HG02642 (cell line): ENCODE measurements at regions not wholly inside any gene's neighbourhood (a gene's known extent, or its start where the extent isn't known, plus 50 kb on each side); places are given as distances from the start of the nearest gene placed in this dataset.
"Not testable (repeated sequence)": the region's sequence is repeated elsewhere in the genome, so short reads cannot be mapped to it uniquely, and the experiment has no call there.

ENCODE experiments used
- ATAC-seq: cut with Tn5 transposase; IDR thresholded peaks from one replicate; pipeline ENCODE4 v1.9.1; 2021; ENCODE audit warnings: mild to moderate bottlenecking; ENCODE audit not compliant: unreplicated experiment, poor library complexity

- ATAC-seq: no peak
Observed at GRCh38 chr6:146928503-146928902, 275.7 kb upstream of the STXBP5 start.

- ATAC-seq: no peak
Observed at GRCh38 chr6:146931214-146931613, 273.0 kb upstream of the STXBP5 start.

DNA sequence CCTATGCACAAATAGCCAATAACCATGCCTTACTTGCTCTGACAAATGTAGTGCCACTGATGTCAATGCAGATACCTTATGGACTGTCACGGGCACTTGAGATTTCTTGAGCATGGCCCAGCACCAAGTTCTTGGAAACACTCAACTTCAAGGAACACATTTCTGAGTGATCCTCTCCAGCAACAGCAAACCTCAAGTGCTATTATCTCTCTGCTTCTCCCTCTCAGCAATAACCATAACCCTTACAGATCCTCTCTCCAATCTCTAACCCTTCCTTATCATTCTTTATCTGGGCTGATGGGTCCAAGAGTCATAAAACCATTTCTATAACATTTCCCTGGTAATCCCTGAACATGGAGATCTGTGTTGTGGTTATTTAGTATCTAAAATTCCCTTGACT is 266.9 kb upstream of the STXBP5 start:
- no peak for ATAC-seq

DNA sequence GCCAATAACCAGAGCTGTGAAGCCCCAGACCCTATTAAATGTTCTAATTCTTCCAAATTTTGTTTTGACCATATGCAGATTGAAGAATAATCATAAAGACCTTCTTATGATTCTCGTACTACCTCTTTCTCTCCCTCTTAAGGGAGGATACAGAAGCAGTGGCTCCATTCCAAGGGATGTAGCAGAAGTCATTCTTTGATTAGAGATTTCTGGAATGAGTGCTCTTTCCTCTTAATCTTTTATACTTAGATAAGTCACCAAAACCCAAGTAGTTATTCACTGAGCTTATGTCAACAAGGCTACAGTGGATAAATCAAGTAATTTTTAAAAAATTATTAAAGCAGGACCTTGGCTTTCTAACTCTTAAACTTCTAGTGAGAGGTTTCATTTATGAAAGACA is 266.0 kb upstream of the STXBP5 start:
- no peak for ATAC-seq

GRCh38 chr6:146939456-146939855 is 264.8 kb upstream of the STXBP5 start:
- ATAC-seq: not testable (repeated sequence)

DNA sequence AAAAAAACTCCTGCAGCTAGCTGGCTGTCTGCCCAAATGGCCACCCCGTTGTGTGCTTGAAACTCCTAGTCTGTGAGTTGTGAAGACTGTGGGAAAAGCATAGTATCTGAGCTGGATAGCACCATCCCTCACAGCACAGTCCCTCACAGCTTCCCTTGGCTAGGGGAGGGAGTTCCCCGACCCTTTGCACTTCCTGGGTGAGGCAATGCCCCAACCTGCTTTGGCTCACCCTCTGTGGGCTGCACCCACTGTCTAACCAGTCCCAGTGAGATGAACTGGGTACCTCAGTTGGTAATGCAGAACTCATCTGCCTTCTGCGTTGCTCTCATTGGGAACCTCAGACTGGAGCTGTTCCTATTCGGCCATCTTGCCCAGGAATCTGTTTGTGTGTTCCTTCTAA is 260.6 kb upstream of the STXBP5 start:
- no peak for ATAC-seq

GRCh38 chr6:146944077-146944476 is 260.1 kb upstream of the STXBP5 start:
- ATAC-seq: no peak

DNA sequence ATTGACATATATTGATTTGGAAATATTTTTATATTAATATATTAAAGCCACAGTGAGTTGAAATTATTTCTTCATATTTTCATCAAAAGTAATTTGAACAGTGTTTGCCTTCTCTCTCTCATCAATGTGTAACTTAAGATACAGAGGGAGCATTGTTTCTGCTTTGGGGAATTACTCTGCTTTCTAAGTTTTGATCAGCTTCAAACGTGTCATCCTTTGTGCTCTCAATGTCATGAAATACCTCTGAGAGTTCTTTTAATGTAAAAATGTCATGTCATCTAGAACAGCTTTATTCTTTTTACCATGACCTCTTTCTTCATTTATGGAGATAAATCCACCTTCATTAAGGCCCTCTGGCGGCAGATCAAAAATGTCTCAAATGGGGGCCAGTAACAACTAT is 259.4 kb upstream of the STXBP5 start:
- peak; percentile 46 for ATAC-seq

GRCh38 chr6:146946559-146946958 is 257.7 kb upstream of the STXBP5 start:
- ATAC-seq: no peak

- no peak for ATAC-seq
Observed at GRCh38 chr6:146948790-146949342, 255.4 kb upstream of the STXBP5 start.

DNA sequence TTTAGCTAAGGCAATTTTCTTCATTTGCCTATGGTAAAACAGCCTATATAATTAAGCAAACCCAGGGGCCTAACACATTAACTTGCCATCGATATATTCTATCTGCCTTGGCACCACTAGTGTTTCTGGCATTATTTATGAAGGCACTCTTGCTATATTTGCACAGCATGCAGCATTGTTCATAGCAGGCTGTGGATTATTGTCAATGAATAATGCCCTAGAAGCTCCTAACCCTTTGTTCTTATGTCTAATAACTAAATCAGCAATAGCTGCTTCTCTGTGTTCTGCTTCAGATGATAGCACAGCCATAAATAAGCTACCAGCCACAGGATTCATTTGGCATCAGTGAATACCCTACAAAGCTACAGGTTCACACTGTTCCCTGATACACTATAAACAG is 254.8 kb upstream of the STXBP5 start:
- ATAC-seq: no peak

- ATAC-seq: no peak
Observed at GRCh38 chr6:146950351-146950835, 253.8 kb upstream of the STXBP5 start.

- no peak for ATAC-seq
Observed at GRCh38 chr6:146955570-146955969, 248.6 kb upstream of the STXBP5 start.

- ATAC-seq: no peak
Observed at GRCh38 chr6:146957181-146958093, 246.8 kb upstream of the STXBP5 start.

DNA sequence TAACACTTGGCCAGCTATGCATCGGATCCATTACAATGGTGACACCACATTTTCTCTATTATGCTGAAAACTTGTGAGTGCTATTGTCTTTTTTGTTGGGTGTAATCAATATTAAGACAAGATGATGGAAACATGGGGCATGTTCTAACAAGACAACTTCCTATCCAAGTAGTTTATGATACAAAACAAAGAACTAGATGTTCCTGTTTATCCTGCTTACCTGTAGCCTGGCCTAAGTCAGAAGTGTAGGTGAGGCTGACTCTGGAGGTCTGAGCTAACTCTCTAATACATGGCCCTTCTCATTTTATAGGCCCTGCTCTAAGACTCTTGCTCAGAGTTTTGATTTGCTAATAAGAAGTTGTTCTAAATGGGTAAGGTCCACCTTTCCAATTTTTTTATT is 242.4 kb upstream of the STXBP5 start:
- no peak for ATAC-seq

DNA sequence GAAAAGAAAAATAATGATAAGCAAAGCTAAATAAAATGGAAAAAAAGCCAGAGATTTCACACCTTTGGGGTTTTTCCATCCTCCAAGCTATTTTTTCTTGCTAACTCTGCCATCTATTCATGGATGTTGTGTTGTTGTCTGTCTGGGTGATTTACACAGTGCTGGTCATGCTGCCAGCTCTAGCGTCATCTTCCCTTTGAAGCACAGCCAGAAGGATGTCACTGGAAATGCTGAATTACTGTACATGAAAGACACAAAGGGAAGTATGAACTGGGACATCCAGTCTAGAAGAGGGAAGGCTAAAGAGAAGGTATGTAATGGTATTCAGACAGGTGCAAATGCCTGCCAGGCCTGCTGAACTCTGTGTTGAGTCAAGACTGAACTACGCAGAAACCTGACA is 241.9 kb upstream of the STXBP5 start:
- no peak for ATAC-seq

DNA sequence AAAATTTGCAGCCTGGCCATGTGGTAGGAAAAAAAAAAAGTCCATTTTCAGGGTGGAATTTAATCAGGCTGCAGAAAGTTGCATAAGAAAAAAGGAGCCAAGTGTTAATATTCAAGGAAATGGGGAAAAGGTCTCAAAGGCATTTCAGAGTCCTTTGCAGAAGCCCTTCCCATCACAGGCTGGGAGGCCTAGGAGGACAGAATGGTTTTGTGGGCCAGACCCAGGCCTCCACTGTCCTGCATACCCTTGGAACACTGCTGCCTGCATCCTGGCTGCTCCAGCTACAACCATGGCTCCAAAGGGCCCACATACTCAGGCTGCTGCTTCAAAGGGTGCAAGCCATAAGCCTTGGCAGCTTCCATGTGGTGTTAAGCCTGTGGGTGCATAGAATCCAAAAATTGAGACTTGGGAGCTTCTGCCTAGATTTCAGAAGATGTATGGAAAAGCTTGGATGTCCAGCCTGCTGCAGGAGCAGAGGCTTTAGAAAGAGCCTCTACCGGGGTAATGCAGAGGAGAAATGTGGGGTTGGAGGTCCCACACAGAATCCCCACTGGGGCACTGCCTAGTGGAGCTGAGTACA is 239.0 kb upstream of the STXBP5 start:
- no peak for ATAC-seq

DNA sequence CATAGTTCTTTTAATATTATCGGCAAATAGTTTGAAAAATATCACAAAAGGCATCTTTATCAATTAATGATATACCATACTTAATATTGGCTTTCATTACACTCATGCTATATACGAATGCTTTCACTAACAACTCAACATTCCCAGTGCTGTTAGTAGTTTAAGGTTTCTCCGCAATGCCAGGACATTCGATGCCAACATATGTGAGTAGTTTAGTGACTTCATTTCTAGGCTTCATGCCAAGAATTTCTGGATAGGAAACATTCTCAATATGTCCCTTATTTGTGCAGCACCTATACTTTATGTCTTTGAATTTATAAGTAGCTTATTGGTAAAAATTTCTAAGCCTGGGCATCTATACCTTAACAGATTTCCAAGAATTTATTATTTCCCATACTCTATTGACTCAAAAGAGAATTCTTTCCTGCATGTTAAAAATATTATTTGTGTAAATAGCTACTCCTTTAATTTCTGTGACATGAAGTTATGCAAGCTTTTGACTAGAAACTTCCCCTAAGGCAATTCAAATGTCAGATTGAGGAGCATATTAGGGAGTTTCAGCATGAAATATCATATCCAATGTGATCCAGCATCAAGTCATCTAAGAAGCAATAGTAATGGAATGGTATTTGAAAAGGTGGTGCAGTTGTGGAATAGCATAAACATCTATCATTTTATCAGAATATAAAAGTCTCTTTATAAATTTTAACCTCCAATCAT is 236.0 kb upstream of the STXBP5 start:
- no peak for ATAC-seq

- ATAC-seq: no peak
Observed at GRCh38 chr6:146972546-146972945, 231.7 kb upstream of the STXBP5 start.

DNA sequence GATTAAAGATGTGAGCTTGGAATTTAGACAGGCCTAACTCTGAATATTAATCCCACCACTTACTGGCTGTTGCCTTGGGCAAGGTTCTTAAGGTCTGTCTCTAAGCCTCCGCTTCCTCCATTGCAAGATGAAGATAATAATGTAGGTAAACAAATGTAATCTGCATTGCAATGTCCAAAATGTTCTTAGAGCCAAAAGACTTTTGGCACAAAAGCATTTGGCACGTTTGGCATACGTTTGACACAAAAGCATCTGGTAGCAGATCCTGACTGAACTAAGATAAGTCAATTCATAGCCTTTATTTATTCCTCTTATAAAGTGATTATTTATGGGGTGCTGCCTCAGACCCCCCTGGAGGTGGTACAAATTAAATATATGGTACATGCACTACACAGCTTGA is 229.9 kb upstream of the STXBP5 start:
- ATAC-seq: no peak

DNA sequence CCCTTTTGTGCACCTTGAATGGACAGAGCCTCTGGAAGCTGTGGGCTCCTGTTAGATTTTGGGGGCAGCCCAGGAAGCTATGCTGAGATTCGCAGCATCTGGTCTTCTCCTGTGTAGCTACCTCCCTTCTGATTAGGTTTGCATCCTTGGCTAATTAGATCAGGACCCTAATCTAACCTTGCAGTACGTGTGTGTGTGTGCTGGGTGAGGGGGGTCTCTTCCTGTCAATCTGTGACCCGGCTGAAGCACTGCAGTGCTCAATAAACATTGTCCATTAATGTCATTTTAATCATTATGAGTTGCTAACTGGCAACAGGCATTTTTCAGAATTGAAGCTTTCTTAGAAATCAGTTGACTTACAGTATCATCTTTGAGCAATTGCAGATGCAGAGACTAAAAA is 229.1 kb upstream of the STXBP5 start:
- ATAC-seq: no peak
